A549 (cell line): ENCODE measurements at regions not wholly inside any gene's neighbourhood (a gene's known extent, or its start where the extent isn't known, plus 50 kb on each side); places are given as distances from the start of the nearest gene placed in this dataset.

ENCODE experiments used
- CBX2 ChIP-seq: fragments of 200-600 bp; sonication (generic); IDR thresholded peaks from 2 replicates; pipeline ENCODE4 v1.6.1; 2016; ENCODE audit warnings: low read depth, mild to moderate bottlenecking, borderline replicate concordance
- CTCF ChIP-seq: fragments of >200 bp; sonication (Bioruptor Twin); formaldehyde crosslinking; IDR thresholded peaks from 3 replicates; pipeline ENCODE4 v1.5.1; 2016
- JUN ChIP-seq, 2 experiments: fragments of >200 bp; sonication (Bioruptor Twin); formaldehyde crosslinking; IDR thresholded peaks; 2 replicates in 1 of 2; 3 replicates in 1 of 2; pipeline ENCODE4 v1.6.1; 2016 to 2017
- MYC ChIP-seq: IDR thresholded peaks from 2 replicates; pipeline ENCODE4 v1.6.1; 2012; ENCODE audit warnings: mild to moderate bottlenecking, inconsistent platforms, low read length, improper control_type of control experiment, borderline replicate concordance
- POLR2A ChIP-seq: IDR thresholded peaks from 2 replicates; pipeline ENCODE4 v1.6.1; 2012; ENCODE audit warnings: mild to moderate bottlenecking, low read length
- RAD21 ChIP-seq, 2 experiments: fragments of >200 bp in 1 of 2; sonication (Bioruptor Twin) in 1 of 2; formaldehyde crosslinking in 1 of 2; IDR thresholded peaks in 1 of 2; conservative IDR thresholded peaks in 1 of 2; 2 replicates in 1 of 2; 3 replicates in 1 of 2; pipeline ENCODE4 v1.6.1; 2012 to 2018; ENCODE audit warnings: inconsistent platforms in 1 of 2
- ZC3H11A ChIP-seq: fragments of 450-650 bp; IDR thresholded peaks from 2 replicates; pipeline ENCODE4 v1.6.1; 2014; ENCODE audit warnings: antibody characterized with exemption, mild to moderate bottlenecking
- ZSCAN20 ChIP-seq: fragments of 250-450 bp; sonication (Bioruptor Pico); IDR thresholded peaks from 2 replicates; pipeline ENCODE4 v1.8.0; 2022; ENCODE audit warnings: mild to moderate bottlenecking, moderate library complexity

GRCh38 chr2:122478117-122478516 lies 722.7 kb downstream of the TSN start:
- no peak for TF ChIP-seq RAD21 (conservative IDR thresholded peaks at IDR 0.05 in 1 of 2, IDR thresholded peaks at IDR 0.05 in 1 of 2)
- TF ChIP-seq CTCF: no peak
- no peak for TF ChIP-seq POLR2A
- no peak for TF ChIP-seq JUN (IDR thresholded peaks at IDR 0.05)
- no peak for TF ChIP-seq ZC3H11A
- no peak for TF ChIP-seq CBX2
- TF ChIP-seq MYC: no peak
- TF ChIP-seq ZSCAN20: no peak
